Mesodermal cell (in vitro differentiated cells): ENCODE measurements at regions not wholly inside any gene's neighbourhood (a gene's known extent, or its start where the extent isn't known, plus 50 kb on each side); places are given as distances from the start of the nearest gene placed in this dataset.

Experiments
- H3K27ac ChIP-seq: 2 replicates; pipeline ENCODE4 v1.7.0; 2013; ENCODE audit warnings: mild to moderate bottlenecking, low read depth, low read length, moderate library complexity; ENCODE audit not compliant: severe bottlenecking
- H3K36me3 ChIP-seq: 2 replicates; pipeline ENCODE4 v1.7.1; 2013; ENCODE audit warnings: mild to moderate bottlenecking, low read length, moderate library complexity; ENCODE audit not compliant: control insufficient read depth, insufficient read depth
- H3K4me1 ChIP-seq: one replicate; pipeline ENCODE4 v1.7.1; 2013; ENCODE audit warnings: mild to moderate bottlenecking, low read length; ENCODE audit not compliant: insufficient read depth, control insufficient read depth, poor library complexity, severe bottlenecking
- H3K4me3 ChIP-seq: 2 replicates; pipeline ENCODE4 v1.7.0; 2013; ENCODE audit warnings: low read length, control low read depth, mild to moderate bottlenecking; ENCODE audit not compliant: insufficient read depth, poor library complexity, severe bottlenecking; ENCODE audit errors: extremely low read depth
- H3K9me3 ChIP-seq: 2 replicates; pipeline ENCODE4 v1.7.1; 2013; ENCODE audit warnings: mild to moderate bottlenecking, low read length, moderate library complexity; ENCODE audit not compliant: control insufficient read depth
- WGBS, 2 experiments: methylation state at CpG; one replicate each; pipeline ENCODE4 v1.1.5; 2013; ENCODE audit warnings: missing lambda C conversion rate in 2 of 2; ENCODE audit not compliant: insufficient coverage in 2 of 2; 5-methylcytosine and 5-hydroxymethylcytosine counted together

GRCh38 chr7:54898659-54899340 is 120.0 kb upstream of the EGFR start:
- H3K27ac ChIP-seq: no peak overlapping the region
- 70 to 87% methylated on average over 4 to 9 of the region's 9 CpGs for WGBS, 2 experiments
- no peaks in the 10 kb centered on the region for H3K4me1 ChIP-seq
- no peak overlapping the region for H3K4me3 ChIP-seq
- no peaks in the 10 kb centered on the region for H3K9me3 ChIP-seq
- no peaks in the 10 kb centered on the region for H3K36me3 ChIP-seq

- Histone ChIP-seq H3K36me3 (no peaks in the 10 kb centered on the region), H3K4me3 (no peak overlapping the region), H3K4me1 (no peaks in the 10 kb centered on the region), H3K27ac (no peak overlapping the region), H3K9me3 (no peaks in the 10 kb centered on the region)
- 86% methylated on average over 4 of the region's 5 CpGs; no CpG with 5 or more reads in 1 of the 2 experiments for WGBS, 2 experiments
Observed at GRCh38 chr7:54901840-54902239, 117.0 kb upstream of the EGFR start.

DNA sequence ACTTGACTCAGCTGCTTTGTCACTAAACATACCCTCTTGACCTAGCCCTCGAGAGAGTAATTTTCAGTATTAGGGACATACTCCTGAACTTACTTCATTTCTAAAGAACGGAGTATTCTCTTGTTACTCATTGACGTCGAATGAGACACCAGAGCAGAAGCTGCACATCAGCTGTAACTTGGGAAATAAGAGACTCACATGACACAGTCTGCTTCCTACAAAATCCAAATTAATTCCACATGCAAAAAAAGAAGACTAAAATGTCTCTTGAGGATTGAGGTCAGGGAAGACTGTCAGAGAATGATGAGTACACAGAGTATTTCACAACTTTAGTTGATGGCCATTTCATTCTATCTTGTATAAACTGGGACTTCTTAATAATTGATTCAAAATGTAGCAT is 114.7 kb upstream of the EGFR start:
- no peaks in the 10 kb centered on the region for H3K36me3 ChIP-seq
- H3K9me3 ChIP-seq: no peaks in the 10 kb centered on the region
- WGBS, 2 experiments: 56 to 90% methylated on average over 1 to 4 of the region's 4 CpGs
- H3K4me3 ChIP-seq: no peak overlapping the region
- H3K27ac ChIP-seq: no peak overlapping the region
- no peaks in the 10 kb centered on the region for H3K4me1 ChIP-seq

DNA sequence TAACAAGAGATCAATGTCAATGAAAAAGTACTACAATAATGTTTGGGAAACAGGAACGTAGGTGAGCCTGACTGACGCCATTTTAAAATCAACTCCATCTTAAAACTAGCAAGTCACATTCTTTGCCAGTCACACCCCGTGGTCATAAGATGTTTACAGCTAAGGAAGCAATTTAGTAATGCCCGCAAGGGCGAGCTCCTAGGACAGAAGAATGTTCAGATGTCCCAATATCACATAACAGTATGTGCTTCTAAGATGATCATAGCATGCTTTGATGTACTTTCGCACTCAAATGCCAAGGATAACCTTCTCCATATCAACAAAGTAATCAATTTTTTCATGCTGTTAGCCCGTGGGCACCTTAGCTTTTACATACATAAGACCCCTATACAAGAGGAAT is 113.8 kb upstream of the EGFR start:
- Histone ChIP-seq H3K4me1 (no peaks in the 10 kb centered on the region), H3K4me3 (no peak overlapping the region), H3K27ac (no peak overlapping the region), H3K36me3 (no peaks in the 10 kb centered on the region), H3K9me3 (no peaks in the 10 kb centered on the region)
- WGBS, 2 experiments: 91 to 100% methylated on average over 2 to 7 of the region's 7 CpGs

- Histone ChIP-seq H3K9me3 (no peaks in the 10 kb centered on the region), H3K4me1 (no peaks in the 10 kb centered on the region), H3K4me3 (no peak overlapping the region), H3K27ac (no peak overlapping the region), H3K36me3 (no peaks in the 10 kb centered on the region)
- 73 to 80% methylated on average over 1 to 2 of the region's 4 CpGs for WGBS, 2 experiments
Observed at GRCh38 chr7:54906963-54907362, 111.9 kb upstream of the EGFR start.

DNA sequence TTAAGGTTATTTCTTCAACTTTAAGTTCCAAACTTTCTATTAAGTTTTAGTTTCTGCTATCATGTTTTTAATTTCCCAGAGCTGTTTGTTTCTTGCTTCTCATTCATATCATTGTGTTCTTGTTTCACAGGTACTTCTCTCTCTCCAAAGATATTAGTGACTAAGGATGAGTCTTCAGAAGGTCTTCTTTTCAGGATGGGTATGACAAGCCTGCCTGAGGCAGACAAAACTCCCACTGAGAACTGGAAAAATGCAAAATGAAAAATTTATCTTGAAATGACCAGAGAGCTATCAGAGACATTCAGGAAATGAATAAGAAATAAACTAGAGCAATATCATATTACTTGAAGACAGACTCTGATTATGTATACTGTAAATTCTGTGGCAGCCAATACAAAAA is 110.8 kb upstream of the EGFR start:
- Histone ChIP-seq H3K4me1 (no peaks in the 10 kb centered on the region), H3K4me3 (no peak overlapping the region), H3K36me3 (no peaks in the 10 kb centered on the region), H3K27ac (no peak overlapping the region), H3K9me3 (no peaks in the 10 kb centered on the region)

DNA sequence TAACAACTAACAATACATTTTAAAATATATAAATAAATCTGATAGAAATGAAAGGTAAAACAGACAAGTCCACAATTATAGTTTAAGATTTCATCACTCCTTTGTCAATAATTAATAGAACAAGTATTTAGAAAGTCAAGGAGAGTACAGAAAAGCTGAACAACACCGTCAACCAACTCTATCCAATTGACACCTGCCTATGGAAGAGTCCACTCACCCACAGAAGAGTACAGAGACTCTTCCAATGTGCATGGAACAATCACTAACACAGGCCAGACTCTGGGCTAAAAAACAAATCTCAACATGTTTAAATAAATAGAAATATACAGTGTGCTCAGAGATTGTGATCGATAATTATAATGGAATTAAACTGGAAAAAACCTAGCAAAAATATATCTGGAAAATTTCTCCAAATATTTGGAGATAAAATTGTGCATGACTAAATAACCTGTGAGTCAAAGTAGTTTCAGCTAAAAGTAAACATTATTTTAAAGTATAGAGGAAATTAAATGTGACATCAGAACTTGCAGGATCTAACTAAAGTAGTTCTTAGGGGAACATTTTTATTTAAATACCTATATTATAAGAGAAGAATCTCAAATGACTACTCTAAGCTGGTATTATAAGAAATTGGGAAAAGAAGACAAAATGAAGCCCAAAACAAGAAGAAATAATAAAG is 109.9 kb upstream of the EGFR start:
- Histone ChIP-seq H3K4me1 (no peaks in the 10 kb centered on the region), H3K4me3 (no peak overlapping the region), H3K36me3 (no peaks in the 10 kb centered on the region), H3K27ac (no peak overlapping the region), H3K9me3 (no peaks in the 10 kb centered on the region)
- no CpG with 5 or more reads among the region's 2 CpGs for WGBS, 2 experiments

- Histone ChIP-seq H3K36me3 (no peaks in the 10 kb centered on the region), H3K4me1 (no peaks in the 10 kb centered on the region), H3K27ac (no peak overlapping the region), H3K4me3 (no peak overlapping the region), H3K9me3 (no peaks in the 10 kb centered on the region)
- 92 to 97% methylated on average over 5 to 6 of the region's 8 CpGs for WGBS, 2 experiments
Observed at GRCh38 chr7:54915870-54916598, 102.8 kb upstream of the EGFR start.

- Histone ChIP-seq H3K27ac (no peak overlapping the region), H3K36me3 (no peaks in the 10 kb centered on the region), H3K9me3 (no peaks in the 10 kb centered on the region), H3K4me1 (no peaks in the 10 kb centered on the region), H3K4me3 (no peak overlapping the region)
- 74 to 77% methylated on average over 4 to 5 of the region's 5 CpGs for WGBS, 2 experiments
Observed at GRCh38 chr7:54917613-54918391, 101.0 kb upstream of the EGFR start.

DNA sequence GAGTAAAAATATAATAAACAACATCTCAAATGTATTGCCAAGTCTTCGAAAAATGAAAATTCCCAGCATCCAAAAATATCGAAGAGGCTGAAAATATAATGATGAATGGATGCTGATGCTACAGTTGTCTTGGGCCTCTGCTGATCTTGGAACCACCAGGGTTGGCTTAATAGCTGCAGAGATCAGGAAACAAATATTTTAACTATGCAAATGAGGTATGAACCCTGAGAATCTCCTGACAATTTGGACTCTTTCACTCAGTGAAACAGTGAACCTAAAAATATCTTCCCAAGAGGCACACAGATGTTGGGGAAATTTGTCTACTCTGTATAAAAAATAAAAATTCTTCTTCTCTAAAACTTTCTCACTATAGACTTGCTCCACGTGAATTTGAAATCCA is 97.7 kb upstream of the EGFR start:
- WGBS, 2 experiments: 83% methylated on average over 1 of the region's 3 CpGs; no CpG with 5 or more reads in 1 of the 2 experiments
- H3K4me1 ChIP-seq: no peaks in the 10 kb centered on the region
- H3K27ac ChIP-seq: no peak overlapping the region
- H3K9me3 ChIP-seq: no peaks in the 10 kb centered on the region
- H3K4me3 ChIP-seq: no peak overlapping the region
- H3K36me3 ChIP-seq: no peaks in the 10 kb centered on the region
